Adrenal gland (tissue), 9 donors: ENCODE measurements at regions not wholly inside any gene's neighbourhood (a gene's known extent, or its start where the extent isn't known, plus 50 kb on each side); places are given as distances from the start of the nearest gene placed in this dataset.

Source experiments
- DNase-seq, 7 donors: peaks; one replicate each; pipeline ENCODE4 v3.0.0-alpha.2; 2019 to 2020
- H3K27ac ChIP-seq, 5 donors: fragments of 200-600 bp; sonication (generic) in 4 of 5; 1 replicate in 3 of 5; 2 replicates in 2 of 5; pipeline versions ENCODE4 v1.5.1 to v1.8.0; 2016 to 2020; ENCODE audit warnings: mild to moderate bottlenecking in 1 of 5
- H3K27me3 ChIP-seq: fragments of 200-600 bp; 2 replicates; pipeline ENCODE4 v1.8.0; 2021
- H3K36me3 ChIP-seq, 2 donors: fragments of 200-600 bp; replicated peaks in 1 of 2; 1 replicate in 1 of 2; 2 replicates in 1 of 2; pipeline versions ENCODE4 v1.5.1 to v1.8.0; 2018 to 2022
- H3K4me1 ChIP-seq, 2 donors: fragments of 200-600 bp; replicated peaks in 1 of 2; 1 replicate in 1 of 2; 2 replicates in 1 of 2; pipeline versions ENCODE4 v1.5.1 to v1.8.0; 2018 to 2021
- H3K4me3 ChIP-seq, 4 donors: fragments of 200-600 bp; sonication (generic) in 3 of 4; one replicate each; pipeline ENCODE4 v1.5.1; 2016 to 2018
- H3K9me3 ChIP-seq, 3 donors: fragments of 200-600 bp; sonication (generic) in 1 of 3; replicated peaks in 1 of 3; 1 replicate in 2 of 3; 2 replicates in 1 of 3; pipeline versions ENCODE4 v1.5.1 to v1.8.0; 2016 to 2021
- POLR2A ChIP-seq, 2 donors: fragments of 450-650 bp; IDR thresholded peaks; one replicate each; pipeline ENCODE4 v1.6.1; 2017; ENCODE audit warnings: antibody characterized with exemption in 2 of 2, mild to moderate bottlenecking in 2 of 2, moderate library complexity in 1 of 2
- WGBS, 4 donors: extraction: QIAGEN DNeasy Blood & Tissue Kit in 2 of 4; methylation state at CpG; one replicate each; pipeline versions ENCODE4 v1.1.5 to v1.1.7; 2013 to 2017; 5-methylcytosine and 5-hydroxymethylcytosine counted together
- intact Hi-C, 2 donors: fragments of 100-400 bp; cut with DNase I; formaldehyde crosslinking; loops; one replicate each; pipeline versions ENCODE4 v1.14.1 to v1.15.0; 2022 to 2023
- TF ChIP-seq, protein P1 (sequence below), 6 experiments: fragments of 450-650 bp in 4 of 6; fragments of 200-600 bp in 2 of 6; sonication (generic) in 1 of 6; IDR thresholded peaks; 1 replicate in 5 of 6; 2 replicates in 1 of 6; pipeline versions ENCODE4 v1.5.1 to v1.8.0; 2016 to 2021; ENCODE audit warnings: antibody characterized with exemption in 6 of 6, mild to moderate bottlenecking in 2 of 6, moderate library complexity in 1 of 6
- donor health status: healthy with polysubstance abuse.
- donor health status: Bipolar disorder and iron deficiency.
- donor health status: DM: yes; HTN: yes; CAD: no.
- donor health status: DM: no; HTN: no; CAD: no.
- donor health status: DM: no; HTN: no; CAD: no.

DNA sequence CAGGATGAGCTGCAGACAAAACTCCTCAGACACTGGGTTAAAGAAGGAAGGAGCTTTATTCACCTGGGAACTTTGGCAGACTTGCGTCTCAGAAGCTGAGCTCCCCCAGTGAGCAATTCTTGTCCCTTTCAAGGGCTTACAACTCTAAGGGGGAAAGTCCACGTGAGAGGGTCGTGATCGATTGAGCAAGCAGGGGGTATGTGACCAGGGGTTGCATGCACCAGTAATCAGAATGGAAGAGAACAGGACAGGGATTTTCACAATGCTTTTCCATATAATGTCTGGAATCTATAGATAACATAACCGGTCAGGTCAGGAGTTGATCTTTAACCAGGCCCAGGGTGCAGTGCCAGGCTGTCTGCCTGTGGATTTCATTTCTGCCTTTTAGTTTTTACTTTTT, 202.8 kb upstream of the MRPS30 start:
- Histone ChIP-seq H3K36me3 (no peaks in the 10 kb centered on the region), H3K9me3 (no peaks in the 10 kb centered on the region), H3K27me3 (no peaks in the 10 kb centered on the region), H3K4me3 (no peak overlapping the region), H3K27ac (no peak overlapping the region), H3K4me1 (no peaks in the 10 kb centered on the region)
- no peak for DNase-seq
- 89 to 94% (median 92%) methylated on average over 5 of the region's 5 CpGs for WGBS, 4 donors
- intact Hi-C loops, result no loop called here
- no peak for TF ChIP-seq POLR2A (IDR thresholded peaks at IDR 0.05)
- TF ChIP-seq, protein P1, sequence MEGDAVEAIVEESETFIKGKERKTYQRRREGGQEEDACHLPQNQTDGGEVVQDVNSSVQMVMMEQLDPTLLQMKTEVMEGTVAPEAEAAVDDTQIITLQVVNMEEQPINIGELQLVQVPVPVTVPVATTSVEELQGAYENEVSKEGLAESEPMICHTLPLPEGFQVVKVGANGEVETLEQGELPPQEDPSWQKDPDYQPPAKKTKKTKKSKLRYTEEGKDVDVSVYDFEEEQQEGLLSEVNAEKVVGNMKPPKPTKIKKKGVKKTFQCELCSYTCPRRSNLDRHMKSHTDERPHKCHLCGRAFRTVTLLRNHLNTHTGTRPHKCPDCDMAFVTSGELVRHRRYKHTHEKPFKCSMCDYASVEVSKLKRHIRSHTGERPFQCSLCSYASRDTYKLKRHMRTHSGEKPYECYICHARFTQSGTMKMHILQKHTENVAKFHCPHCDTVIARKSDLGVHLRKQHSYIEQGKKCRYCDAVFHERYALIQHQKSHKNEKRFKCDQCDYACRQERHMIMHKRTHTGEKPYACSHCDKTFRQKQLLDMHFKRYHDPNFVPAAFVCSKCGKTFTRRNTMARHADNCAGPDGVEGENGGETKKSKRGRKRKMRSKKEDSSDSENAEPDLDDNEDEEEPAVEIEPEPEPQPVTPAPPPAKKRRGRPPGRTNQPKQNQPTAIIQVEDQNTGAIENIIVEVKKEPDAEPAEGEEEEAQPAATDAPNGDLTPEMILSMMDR (IDR thresholded peaks at IDR 0.05), result no peak

DNA sequence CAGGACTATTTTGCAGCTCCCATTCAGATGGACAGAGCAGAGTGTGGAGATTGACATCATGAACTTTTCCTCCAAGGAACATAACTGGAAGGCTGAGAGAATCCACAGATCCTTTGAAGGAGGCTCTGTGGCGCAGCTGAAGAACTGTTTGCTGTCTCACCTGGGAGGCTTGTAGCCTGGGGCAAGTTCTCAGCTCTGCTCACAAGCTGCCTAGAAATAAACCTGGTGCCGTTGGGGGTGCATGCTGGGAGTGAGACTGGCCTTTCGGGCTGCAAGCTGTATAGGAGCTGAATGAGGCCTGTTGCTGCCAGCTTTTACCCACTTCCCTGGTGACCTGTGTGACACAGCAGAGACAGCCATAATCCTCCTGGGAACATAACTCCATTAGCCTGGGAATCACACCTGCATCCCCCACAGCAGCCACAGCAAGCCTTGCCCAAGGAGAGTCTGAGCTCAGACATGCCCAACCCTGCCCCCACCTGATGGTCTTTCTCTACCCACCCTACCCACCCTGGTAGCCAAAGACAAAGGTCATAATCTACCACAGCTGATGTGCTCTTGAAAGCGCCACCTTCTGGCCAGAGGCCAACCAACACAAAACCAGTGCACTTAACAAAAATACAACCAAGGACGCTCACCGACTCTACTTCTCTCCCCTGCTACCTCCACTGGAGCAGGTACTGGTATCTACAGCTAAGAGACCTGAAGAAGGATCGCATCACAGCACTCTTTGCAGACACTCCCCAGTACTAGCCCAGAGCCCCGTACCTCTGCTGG, 205.1 kb upstream of the MRPS30 start:
- intact Hi-C loops, result no loop called here

DNA sequence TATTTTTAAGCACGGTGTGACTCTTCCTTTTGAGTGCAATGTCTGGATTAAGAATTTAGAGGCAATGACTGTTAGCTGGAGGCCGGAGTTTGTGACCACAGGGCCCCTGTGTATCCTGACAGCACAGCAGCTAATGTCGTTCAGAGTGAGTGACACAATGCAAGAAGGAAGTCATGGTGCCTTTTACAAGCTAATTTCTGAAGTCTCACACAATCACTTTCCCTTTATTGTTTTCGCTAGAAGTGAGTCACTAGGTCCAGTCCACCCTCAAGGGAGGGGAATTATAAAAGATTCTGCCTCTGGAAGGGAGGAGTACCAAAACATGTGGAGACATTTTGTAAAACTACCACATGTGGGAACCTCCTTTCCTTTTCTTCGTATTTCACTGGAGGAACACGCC, 185.5 kb upstream of the FGF10 start:
- H3K9me3 ChIP-seq, result no peaks in the 10 kb centered on the region
- no peak for DNase-seq
- H3K27ac ChIP-seq, result no peak overlapping the region
- H3K4me1 ChIP-seq, result no peaks in the 10 kb centered on the region
- H3K36me3 ChIP-seq, result no peaks in the 10 kb centered on the region
- intact Hi-C loops, result no loop called here
- WGBS, 4 donors, result 60 to 73% (median 63%) methylated on average over 6 of the region's 6 CpGs
- TF ChIP-seq, protein P1 (IDR thresholded peaks at IDR 0.05), result no peak
- no peak for TF ChIP-seq POLR2A (IDR thresholded peaks at IDR 0.05)
- no peaks in the 10 kb centered on the region for H3K27me3 ChIP-seq
- H3K4me3 ChIP-seq, result no peak overlapping the region

More for the DNA sequence above, 205.1 kb upstream of the MRPS30 start:
- H3K4me3 ChIP-seq, result no peak overlapping the region
- TF ChIP-seq POLR2A (IDR thresholded peaks at IDR 0.05), result no peak
- TF ChIP-seq, protein P1 (IDR thresholded peaks at IDR 0.05), result no peak
- no peak for DNase-seq
- no peak overlapping the region for H3K27ac ChIP-seq
- H3K4me1 ChIP-seq, result no peaks in the 10 kb centered on the region
- WGBS, 4 donors, result 65 to 88% (median 76%) methylated on average over 8 of the region's 8 CpGs
- H3K36me3 ChIP-seq, result no peaks in the 10 kb centered on the region
- no peaks in the 10 kb centered on the region for H3K27me3 ChIP-seq
- H3K9me3 ChIP-seq, result no peaks in the 10 kb centered on the region

DNA sequence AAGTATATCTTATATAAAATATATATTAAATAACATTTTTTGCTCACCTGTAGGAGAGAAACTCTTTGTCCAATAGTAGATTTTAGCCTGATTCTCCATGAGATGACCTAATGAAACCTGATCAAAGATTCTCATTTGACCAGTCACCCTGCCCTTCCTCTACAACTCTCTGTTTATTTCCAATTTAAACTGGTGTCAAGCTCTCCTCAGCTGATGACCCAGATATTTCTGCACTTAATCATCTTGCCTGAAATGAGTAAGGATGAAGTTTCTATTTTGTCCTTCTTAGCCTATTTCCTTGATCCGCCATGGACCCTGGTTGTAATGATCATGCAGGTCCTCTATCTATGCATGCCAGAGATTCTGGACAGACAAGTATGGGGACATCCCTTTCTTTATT, 179.3 kb upstream of the FGF10 start:
- TF ChIP-seq, protein P1 (IDR thresholded peaks at IDR 0.05), result no peak
- no peak for TF ChIP-seq POLR2A (IDR thresholded peaks at IDR 0.05)
- H3K36me3 ChIP-seq, result no peaks in the 10 kb centered on the region
- no peak overlapping the region for H3K27ac ChIP-seq
- no peaks in the 10 kb centered on the region for H3K27me3 ChIP-seq
- DNase-seq, result no peak
- H3K4me3 ChIP-seq, result no peak overlapping the region
- no peaks in the 10 kb centered on the region for H3K4me1 ChIP-seq
- WGBS, 4 donors, result 81 to 86% (median 83%) methylated on average over 1 of the region's 1 CpG
- no peaks in the 10 kb centered on the region for H3K9me3 ChIP-seq
- intact Hi-C loops, result no loop called here
